Activated T-helper 1 cell treated with Interleukin-2 at 50 U/mL for 16 hours (primary cell): ENCODE measurements at regions not wholly inside any gene's neighbourhood (a gene's known extent, or its start where the extent isn't known, plus 50 kb on each side); places are given as distances from the start of the nearest gene placed in this dataset.

Experiments
- DNase-seq: peaks from one replicate; pipeline ENCODE4 v3.0.0-alpha.2; 2020; ENCODE audit warnings: low read depth

DNA sequence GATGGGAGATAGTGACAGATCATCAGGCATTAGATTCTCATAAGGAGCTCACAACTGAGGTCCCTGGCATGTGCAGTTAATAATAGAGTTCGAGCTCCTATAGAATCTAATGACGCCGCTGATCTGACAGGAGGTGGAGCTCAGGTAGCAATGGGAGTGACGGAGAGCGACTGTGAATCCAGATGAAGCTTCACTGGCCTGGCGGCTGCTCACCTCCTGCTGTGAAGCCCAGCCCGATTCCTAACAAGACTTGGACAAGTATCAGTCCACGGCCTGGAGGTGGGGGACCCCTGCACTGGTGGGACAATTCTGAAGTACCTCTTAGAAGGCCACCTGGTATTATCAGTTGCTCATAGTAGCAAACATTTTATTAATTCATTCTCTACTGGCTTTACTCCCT lies 377.9 kb upstream of the ITGA1 start:
- no peak for DNase-seq

DNA sequence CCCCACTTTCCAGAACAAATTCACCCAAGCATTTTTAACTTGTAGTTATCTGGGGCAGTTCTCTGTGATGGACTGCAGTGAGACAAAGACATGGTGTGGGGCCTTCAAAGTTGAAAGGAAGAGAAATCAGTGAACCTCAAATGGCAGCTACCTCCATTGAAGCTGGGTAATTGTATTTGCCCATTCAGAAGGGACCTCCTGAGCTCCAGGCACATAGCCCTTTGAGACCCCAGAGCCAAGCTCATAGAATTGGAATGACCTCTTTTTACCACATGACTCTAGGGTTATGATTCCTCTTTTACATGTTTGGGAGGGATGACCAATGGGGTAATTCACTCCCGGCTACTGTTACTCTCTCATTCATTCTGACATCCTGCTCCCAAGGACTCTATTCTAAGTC lies 368.4 kb upstream of the ITGA1 start:
- DNase-seq = no peak

DNA sequence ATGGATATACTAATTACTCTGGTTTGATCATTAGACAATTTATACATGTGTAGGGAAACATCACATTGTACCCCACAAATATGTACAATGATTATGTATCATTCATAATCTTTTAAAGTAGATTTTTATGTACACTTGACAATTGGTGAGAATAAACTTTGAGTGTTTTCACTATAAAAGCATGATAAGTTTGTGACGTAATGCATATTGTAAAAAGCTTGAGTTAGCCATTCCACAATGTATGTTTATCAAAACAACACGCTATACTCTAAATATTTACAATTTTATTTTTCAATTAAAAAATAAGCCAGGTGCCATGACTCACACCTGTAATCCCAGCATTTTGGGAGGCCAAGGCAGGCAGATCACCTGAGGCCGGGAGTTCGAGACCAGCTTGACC lies 360.1 kb upstream of the ITGA1 start:
- no peak for DNase-seq

DNA sequence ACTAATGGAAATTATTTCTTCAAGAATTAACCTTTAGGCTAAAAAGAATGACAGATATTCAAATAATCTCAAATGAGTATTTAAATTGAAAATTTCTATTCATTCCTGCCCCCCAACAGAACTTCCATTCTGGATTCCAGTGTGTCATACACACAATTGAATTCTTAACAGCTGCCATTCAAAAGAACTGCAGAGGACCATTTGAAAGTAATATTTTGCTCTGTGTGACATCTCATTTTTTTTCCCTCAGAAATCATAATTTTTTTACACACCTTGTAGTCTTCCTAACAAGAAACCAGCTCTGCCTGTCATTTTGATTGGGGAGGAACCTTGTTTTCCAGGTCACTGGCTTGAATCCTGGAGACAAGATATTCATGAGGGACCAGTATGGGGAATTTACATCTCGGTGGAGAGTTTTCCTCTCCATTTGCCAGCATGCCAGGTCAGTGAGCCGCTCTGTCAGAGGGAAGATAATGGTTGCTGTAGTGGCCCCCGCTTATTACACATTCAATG lies 358.7 kb upstream of the ITGA1 start:
- DNase-seq = no peak

DNA sequence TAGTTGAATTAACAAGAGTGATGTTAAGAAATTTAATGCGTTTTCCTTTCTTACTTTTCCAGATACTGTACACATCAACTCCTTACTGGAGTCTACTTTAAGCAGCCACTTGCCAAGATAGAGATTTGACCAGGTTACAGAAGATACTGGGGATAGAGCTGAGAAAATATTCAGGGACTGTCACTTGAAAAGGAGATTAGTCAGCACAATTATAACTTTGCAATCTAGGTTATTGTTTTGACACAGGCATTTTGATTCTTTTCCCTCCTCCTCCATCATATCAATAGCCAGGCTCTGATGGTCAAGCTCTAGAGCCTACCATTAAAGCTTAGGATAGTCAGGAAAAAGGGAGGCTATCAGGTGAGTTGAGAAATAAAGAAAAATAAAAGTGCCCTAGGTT lies 345.9 kb upstream of the ITGA1 start:
- DNase-seq = no peak

DNA sequence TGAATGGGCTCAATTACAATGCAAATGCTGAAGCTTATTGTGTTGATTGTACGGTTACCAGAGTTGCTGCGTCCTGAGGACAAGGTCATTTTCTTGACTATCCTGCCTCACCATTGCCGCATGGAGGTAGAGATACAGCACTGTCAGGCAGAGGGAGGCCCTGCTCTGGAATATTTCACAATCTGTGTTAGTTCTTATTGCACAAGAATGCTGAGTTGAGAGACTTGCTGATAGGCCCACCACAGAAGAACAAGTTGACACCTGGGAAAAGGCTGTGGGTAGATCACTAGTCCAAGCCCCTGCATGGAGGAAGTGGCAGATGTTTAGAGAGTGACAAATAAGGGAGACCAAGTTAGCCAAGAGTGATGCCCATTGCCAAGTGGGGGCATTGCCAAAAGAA lies 344.5 kb upstream of the ITGA1 start:
- no peak for DNase-seq

DNA sequence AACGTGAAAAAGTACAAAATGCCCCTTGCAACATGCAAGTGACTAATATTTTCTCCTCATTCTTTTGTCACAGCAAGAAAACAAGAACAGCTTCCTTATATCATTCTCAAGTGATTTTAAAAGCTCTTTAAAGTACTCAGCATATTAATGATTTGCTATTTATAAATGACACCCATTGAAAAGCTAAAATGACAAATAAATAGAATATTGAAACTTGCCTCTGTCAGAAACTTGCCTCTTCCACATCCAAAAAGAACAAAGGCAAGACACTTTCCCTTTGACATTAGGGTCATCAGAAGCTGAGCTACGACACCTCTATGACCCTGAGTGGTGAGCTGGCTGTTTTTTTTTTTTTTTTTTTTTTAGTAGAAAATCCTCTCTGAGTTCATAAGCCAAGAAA lies 339.6 kb upstream of the ITGA1 start:
- no peak for DNase-seq

DNA sequence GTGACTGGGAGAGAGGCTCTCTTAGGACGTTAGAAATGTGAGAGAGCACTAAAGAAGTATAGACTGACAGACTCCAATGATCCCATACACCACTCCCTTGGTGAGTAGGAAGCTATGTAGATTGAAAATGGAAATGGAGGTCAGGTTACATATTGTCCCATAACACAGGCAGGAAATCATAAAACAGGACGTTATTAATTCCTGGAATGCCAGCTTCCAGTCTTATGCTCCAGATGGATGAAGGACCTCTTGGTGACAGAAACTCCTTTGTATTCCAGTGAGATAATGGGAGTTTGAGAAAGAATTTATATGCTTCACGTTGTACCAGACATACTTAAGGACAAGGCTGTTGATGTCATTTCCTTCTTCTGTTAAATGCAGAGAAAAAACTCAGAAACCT lies 338.2 kb upstream of the ITGA1 start:
- DNase-seq = no peak

DNA sequence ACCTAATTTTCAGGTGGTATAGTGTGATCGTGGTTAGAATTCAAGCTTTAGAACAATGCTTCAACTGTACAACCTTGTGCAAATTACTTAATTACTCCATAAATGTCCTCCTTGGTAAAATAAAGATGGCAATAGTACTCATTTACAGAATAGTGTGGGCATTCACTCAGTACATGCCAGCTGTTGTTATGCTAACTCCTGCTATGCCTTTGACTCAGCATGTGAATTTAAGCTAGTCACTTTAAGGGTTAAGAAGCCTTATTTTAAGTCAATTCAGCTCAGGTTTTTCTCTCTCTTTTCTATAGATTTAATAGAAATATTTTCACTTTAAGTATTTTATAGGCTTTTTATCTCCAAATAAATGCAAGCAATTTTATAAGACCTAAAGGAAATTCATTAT lies 335.6 kb upstream of the ITGA1 start:
- DNase-seq = no peak

DNA sequence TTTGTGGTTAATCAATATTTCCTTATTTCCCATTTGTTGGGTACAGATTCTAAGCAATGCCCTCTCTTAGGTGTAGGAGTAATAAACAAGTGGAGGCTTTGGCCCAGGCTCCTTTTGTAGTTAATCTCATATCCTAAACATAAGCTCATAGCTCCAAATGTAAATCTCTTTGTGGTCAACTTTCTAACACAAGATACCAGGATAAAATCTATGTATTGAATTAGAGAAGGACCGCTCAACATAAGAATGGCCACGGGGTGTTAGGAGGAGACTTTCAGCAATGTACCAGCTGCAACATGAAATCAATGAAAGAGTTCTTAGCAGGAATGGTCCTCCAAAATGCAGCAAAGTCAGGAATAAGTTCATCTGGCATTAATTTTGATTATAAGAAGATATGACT lies 334.5 kb upstream of the ITGA1 start:
- DNase-seq = no peak

DNA sequence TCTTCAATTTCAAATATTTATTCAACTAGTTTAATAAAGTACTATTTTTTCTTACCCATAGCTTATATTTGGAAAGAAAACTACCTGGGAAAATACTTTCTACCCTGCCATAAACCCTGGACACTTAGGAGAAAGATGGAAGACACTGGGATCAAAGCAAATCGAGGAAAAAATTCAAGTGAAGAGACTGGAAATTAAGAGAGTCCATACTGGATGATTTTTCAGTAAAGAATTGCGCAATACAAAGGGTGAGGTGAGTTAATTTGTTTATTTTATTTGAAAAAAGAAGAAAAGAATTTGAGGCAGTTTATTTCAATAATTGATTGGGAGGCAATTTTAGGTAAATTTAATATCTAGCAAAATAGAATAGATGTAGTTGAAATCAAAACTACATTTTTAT lies 331.8 kb upstream of the ITGA1 start:
- DNase-seq = no peak

DNA sequence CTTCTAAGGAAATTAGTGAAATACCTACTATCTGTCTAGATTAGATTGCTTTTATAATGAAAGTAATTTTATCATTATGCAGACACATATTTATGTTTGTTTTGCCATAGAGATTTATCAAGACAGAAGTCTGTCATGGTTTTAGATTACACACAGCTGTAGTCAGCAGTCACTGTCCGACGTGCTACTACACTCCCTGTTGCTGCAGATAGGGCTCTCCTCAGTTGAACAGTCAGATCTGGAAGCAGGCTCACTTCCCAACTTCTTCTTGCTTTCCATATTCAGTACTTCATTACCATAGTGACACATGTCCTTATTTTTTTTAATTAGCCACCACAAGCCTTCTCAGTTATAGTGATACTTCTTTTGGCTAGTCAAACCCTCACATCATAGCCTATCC lies 329.9 kb upstream of the ITGA1 start:
- DNase-seq = no peak

DNA sequence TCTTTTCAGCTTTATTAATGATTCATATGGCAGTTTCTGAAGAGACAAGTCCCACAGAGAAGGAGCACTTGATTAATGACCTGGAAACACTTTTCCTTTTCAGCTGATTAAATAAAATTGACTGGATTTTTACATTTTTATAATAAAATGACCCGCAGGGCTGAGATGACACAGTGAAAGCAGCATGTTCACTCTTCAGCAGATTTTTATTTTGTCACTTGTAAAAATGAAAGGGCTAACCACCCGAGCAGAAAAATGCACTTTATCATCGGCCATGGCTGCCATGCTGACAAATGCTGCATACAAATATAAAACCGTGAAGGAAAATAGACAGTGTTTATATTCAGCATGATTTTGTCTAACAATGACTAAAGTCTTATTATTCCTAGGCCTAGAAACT lies 321.6 kb upstream of the ITGA1 start:
- DNase-seq = no peak

DNA sequence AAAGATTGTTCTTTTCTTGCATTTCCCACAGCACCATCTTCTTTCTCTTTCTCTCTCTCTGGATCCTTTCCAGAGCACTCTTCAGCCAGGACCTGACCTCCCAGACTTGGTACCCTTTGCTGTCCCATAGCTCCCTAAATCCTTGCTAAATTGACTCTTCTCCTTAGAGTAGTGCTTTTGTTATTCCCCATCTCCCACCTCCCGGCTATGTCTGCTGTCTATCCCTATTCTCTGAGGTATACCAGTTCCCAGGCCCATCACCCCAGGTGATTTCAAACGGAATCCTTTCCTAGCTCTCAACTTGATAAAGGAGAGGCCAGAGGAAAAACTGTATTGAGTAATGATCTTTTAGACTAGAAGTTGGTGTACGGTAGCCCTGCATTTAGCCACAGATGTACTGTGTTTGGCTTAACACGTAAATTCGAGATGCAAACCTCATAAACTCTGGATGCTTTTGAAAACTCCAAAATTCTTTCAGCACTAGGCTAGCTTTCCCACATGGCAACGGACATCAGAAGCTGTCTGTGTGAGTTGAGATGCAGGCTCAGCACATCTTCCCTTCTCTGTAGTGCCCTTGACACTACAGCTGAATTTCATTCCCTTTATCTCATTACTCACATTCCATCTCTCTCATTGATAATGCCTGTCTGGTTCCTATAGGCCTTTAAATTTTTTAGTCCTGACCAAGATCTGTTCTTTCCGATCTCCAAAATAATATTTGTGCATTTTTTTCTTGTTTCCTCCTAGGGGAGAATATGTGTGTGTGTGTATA lies 320.8 kb upstream of the ITGA1 start:
- DNase-seq = no peak

DNA sequence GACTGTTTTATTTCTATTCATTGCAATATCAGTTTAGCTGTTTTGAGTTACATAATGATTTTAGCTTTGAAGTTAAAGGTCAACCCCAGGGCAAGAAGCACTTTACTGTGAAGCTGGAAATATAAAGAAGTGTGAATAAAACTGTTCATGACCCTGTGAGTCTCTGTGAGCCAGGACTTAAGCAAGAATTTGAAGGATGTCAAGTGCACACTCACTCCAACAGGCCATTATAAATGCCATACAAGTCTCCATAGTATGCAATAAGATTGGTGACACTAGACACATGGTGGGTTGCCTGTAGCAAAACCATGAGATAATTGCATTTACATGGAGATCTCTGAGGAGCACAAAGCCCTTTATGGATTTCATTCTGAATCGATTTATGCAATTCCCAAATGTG lies 318.7 kb upstream of the ITGA1 start:
- DNase-seq = no peak

DNA sequence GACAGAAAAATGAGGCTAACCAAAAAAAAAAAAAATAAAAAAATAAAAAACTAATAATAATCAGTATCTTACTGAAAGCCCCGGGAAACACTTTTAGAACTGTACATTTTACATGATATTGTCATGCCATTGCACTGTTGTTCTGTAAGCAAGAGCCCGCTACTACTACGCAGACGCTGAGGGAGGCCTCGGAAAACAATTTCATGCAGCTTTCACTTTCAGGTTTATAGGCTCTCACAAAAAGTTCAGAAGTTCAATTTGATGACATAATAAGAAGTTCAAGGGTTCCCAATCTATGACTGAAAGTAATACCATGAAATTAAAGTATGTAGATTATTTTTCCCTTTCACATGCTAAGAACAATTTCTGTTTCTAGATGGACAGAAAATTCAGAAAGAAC lies 318.3 kb upstream of the ITGA1 start:
- DNase-seq = no peak

DNA sequence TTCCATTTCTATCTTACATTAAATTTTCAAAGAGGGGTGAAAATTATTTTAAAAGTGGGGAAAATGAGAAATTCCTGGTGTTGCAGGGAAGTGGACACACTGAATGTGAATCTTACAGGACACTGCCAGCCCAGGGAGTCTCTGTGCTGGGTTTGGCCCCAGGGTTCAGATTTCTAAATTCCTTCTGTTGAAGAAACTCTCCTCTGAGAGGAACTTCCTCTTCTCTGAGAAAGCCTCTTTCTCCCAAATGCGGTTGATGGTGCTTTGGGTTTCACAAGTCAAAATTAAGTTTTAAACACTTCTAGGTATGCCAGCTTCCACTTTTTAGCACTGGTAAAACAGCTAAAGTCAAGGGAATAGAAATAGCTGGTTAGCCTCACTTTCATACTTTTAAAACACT lies 317.9 kb upstream of the ITGA1 start:
- DNase-seq = no peak

DNA sequence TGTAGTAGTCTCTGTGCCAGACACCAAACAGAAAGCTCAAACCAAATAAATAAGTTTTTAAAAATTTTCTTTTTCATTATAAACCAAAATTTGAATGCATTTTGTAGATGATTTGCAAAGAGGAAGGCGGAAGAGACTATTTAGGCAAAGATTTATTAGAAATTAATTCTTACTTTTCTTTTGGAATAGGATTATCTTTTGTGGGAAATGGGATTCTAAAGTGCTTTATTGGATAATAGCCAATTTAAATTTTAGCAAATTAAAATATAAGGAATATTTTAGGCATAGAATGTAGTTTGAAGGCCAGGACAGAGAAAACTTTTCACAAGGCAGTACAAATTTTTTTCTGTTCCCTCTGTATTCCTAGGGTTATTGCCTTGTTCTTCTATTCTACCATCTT lies 311.4 kb upstream of the ITGA1 start:
- no peak for DNase-seq

DNA sequence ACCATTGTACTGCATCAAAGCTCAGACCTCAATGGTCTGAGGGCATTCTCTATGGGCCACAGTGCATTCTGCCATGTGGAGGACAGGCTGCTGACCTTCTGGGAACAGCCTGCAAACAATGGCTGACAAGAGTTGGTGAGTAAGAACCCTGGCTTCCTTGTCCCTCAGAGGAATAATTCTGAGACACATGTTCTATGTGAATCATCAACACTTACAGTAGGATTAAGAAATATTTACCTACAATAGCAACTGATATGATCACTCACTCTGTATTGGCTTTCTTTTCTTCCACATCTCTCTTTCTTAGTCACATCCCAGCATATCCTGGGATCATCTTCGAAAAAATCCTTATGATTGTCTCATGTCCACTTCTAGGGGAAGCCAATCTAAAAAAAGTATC lies 306.5 kb upstream of the ITGA1 start:
- no peak for DNase-seq

DNA sequence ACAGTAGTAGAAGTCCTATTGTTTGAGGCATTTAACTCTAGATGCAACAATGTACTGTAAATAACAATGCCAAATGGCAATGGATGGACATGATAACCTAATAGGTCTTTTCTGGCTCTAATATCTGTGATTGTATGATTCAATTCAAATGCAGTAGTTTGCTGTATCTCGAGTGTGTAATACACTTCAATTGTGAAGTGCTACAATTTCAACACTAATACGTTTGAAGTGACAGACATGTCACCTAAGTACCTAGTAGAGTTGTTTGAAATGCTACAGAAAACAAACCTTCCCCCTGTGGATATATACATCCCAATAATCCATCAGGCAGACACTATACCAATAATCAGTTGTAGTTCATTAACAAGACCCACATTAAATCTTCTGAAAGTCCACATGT lies 305.9 kb upstream of the ITGA1 start:
- no peak for DNase-seq

DNA sequence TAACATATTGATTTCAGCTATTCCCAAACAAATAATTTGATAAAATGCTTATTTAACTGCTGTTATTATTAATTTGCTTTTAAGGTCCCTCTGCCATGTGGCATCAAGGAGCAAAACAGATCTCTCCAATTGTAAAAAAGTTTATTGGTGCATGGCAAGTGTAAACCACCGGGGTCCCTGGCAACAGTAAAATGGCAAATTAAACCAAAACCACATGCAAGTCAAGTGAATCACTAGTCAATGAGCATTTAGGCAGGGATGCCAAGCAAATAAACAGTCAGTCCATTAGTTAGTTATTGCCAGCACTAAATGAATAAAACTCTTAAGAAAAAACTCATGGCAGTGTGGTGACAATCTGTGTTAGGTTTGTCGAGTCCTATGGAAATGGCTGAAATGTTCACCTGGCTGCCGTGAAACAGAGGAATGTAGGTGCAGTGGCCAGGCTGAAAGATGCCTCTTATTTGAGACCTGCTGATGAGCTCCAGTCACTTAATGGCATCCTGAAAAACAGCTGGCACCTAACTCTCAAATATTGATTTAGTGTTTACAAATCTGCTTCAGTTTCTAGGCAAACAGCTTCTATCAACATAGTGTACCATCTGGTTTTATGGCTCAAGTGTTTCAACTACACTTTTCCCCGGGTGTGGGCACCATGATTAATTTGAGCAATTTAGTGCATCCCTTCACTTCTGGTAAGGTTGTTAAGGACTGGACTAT lies 296.5 kb upstream of the ITGA1 start:
- DNase-seq = no peak

DNA sequence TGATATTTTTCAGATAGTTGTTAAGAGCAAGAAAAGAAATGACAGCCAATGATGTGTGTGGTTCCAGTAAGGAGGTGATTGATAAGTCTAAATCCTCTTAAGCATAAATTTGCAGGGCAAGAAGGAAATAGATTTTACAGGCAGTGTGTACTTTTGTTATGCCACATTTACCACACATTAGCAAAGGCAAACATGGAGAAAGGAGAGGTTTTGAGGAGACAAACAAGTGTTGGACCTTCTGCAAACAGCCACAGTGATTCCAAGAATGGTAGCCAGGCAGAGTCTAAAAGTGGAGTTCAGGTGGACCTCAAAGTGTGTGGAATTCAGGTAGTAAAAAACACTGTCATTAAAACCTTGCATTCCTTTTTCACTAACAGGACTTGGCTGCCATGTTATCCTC lies 295.9 kb upstream of the ITGA1 start:
- no peak for DNase-seq

DNA sequence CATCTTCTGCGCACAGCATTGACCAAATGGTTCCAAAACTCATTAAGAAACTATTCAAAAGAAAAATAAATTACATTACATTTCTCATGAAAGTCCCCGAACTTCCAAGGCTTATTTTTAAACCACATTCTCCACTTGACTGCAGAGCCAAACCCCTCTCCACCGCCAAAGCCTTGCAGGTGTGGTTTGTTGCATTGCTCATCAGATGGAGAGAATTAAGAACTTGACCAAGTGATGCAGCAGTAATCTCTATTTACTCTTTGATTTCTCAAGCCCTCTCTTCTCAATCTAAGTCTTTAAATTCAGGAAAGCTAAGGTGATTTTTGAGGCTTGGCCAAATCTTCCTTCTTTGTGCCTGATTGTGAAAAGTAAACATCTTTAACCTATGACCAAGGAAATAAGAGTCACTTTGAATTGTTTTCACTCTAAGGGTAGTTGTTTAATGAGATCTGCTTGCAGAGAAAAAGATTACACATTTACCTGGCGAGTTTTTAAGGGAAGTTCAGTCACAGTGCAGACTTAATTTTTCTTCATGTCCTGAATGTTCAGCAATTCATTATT lies 290.5 kb upstream of the ITGA1 start:
- no peak for DNase-seq

DNA sequence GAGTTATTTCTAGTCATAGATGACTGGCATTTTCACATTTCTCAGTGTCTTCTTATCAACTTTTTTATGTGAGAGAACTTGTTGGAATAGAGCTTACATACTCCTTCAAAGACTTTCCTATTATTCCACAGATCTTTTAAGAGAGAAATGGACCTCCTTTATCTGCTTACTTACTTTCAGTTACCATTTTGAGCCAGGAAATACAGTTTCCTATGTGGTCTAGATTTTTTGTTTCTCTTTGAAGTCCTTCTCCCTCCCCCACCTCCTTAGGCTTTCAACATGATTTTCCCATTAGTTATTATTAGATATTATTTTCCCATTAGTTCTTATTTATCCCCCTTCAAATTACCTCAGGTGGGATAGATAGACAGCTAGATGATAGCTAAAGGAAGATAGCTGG lies 289.1 kb upstream of the ITGA1 start:
- no peak for DNase-seq
